ENCODE measurements at regions not wholly inside any gene's neighbourhood (a gene's known extent, or its start where the extent isn't known, plus 50 kb on each side); places are given as distances from the start of the nearest gene placed in this dataset.

- Histone ChIP-seq H3K4me1 (ENCODE audit: control insufficient read depth, low read length) (no peaks in the 10 kb centered on the region), H4K20me1 (ENCODE audit: control insufficient read depth, insufficient read depth, low read depth, low read length) (no peaks in the 10 kb centered on the region), H3F3A (ENCODE audit: control insufficient read depth, insufficient read depth) (no peaks in the 10 kb centered on the region), H3K9me3 (ENCODE audit: control insufficient read depth, insufficient read depth, low read length) (no peaks in the 10 kb centered on the region), H3K9me2 (replicated peaks; ENCODE audit: control insufficient read depth, low read length) (no peaks in the 10 kb centered on the region), H3K27ac (ENCODE audit: low read depth, low read length) (no peak overlapping the region), H3K27me3 (ENCODE audit: control insufficient read depth, low read length) (no peaks in the 10 kb centered on the region; the same call in 1 of the 2 replicates), H3K4me3 (ENCODE audit: low read length) (no peak overlapping the region), H3K36me3 (ENCODE audit: control insufficient read depth, low read length) (no peaks in the 10 kb centered on the region), H3K4me2 (ENCODE audit: low read length) (no peak overlapping the region), H3K79me2 (ENCODE audit: control insufficient read depth, low read length) (no peaks in the 10 kb centered on the region)
- TF ChIP-seq EZH2phosphoT487 (IDR thresholded peaks at IDR 0.05; ENCODE audit: borderline replicate concordance, low read length), result no peak
- TF ChIP-seq, protein P1, sequence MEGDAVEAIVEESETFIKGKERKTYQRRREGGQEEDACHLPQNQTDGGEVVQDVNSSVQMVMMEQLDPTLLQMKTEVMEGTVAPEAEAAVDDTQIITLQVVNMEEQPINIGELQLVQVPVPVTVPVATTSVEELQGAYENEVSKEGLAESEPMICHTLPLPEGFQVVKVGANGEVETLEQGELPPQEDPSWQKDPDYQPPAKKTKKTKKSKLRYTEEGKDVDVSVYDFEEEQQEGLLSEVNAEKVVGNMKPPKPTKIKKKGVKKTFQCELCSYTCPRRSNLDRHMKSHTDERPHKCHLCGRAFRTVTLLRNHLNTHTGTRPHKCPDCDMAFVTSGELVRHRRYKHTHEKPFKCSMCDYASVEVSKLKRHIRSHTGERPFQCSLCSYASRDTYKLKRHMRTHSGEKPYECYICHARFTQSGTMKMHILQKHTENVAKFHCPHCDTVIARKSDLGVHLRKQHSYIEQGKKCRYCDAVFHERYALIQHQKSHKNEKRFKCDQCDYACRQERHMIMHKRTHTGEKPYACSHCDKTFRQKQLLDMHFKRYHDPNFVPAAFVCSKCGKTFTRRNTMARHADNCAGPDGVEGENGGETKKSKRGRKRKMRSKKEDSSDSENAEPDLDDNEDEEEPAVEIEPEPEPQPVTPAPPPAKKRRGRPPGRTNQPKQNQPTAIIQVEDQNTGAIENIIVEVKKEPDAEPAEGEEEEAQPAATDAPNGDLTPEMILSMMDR (IDR thresholded peaks at IDR 0.05; ENCODE audit: low read depth, low read length, poor library complexity, severe bottlenecking), result no peak
Measured at GRCh38 chr2:11072550-11072949, 82.7 kb upstream of the SLC66A3 start.

DNA sequence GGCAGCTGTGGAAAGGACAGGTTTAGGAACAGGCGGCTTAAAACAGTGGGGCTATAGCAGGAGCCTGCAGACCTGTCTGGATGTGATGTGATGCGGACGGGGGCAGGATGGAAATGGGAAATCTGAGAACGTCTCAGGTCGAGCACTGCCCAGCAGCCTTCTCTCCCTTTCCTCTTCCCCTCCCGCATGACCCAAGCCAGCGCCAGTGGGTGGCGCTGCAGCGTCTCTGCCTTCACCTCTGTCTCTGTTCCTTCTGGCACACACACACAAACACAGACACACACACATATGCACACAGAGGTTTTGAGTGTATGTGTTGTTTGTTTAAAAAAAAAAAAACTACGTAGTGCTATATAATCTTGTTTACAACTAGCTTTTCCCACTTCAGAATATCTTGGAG, 82.0 kb upstream of the SLC66A3 start:
- no peaks in the 10 kb centered on the region for H3K36me3 ChIP-seq (ENCODE audit: control insufficient read depth, low read length)
- H3K27me3 ChIP-seq (ENCODE audit: control insufficient read depth, low read length), result no peaks in the 10 kb centered on the region; the same call in 1 of the 2 replicates
- no peaks in the 10 kb centered on the region for H3K79me2 ChIP-seq (ENCODE audit: control insufficient read depth, low read length)
- H3K4me3 ChIP-seq (ENCODE audit: low read length), result no peak overlapping the region
- H4K20me1 ChIP-seq (ENCODE audit: control insufficient read depth, insufficient read depth, low read depth, low read length), result no peaks in the 10 kb centered on the region
- H3K9me2 ChIP-seq (replicated peaks; ENCODE audit: control insufficient read depth, low read length), result no peaks in the 10 kb centered on the region
- TF ChIP-seq, protein P1 (IDR thresholded peaks at IDR 0.05; ENCODE audit: low read depth, low read length, poor library complexity, severe bottlenecking), result peak; percentile 73
- TF ChIP-seq EZH2phosphoT487 (IDR thresholded peaks at IDR 0.05; ENCODE audit: borderline replicate concordance, low read length), result no peak
- no peak overlapping the region for H3K27ac ChIP-seq (ENCODE audit: low read depth, low read length)
- H3K4me1 ChIP-seq (ENCODE audit: control insufficient read depth, low read length), result no peaks in the 10 kb centered on the region
- no peaks in the 10 kb centered on the region for H3K9me3 ChIP-seq (ENCODE audit: control insufficient read depth, insufficient read depth, low read length)
- no peaks in the 10 kb centered on the region for H3F3A ChIP-seq (ENCODE audit: control insufficient read depth, insufficient read depth)
- H3K4me2 ChIP-seq (ENCODE audit: low read length), result no peak overlapping the region

GRCh38 chr2:11073776-11074175, 81.5 kb upstream of the SLC66A3 start:
- TF ChIP-seq EZH2phosphoT487 (IDR thresholded peaks at IDR 0.05; ENCODE audit: borderline replicate concordance, low read length), result no peak
- TF ChIP-seq, protein P1 (IDR thresholded peaks at IDR 0.05; ENCODE audit: low read depth, low read length, poor library complexity, severe bottlenecking), result no peak

More at GRCh38 chr2:11073776-11074175, 81.5 kb upstream of the SLC66A3 start:
- Histone ChIP-seq H3F3A (ENCODE audit: control insufficient read depth, insufficient read depth) (no peaks in the 10 kb centered on the region), H3K4me1 (ENCODE audit: control insufficient read depth, low read length) (no peaks in the 10 kb centered on the region), H3K4me3 (ENCODE audit: low read length) (no peak overlapping the region), H3K9me2 (replicated peaks; ENCODE audit: control insufficient read depth, low read length) (no peaks in the 10 kb centered on the region), H3K27me3 (ENCODE audit: control insufficient read depth, low read length) (no peaks in the 10 kb centered on the region; the same call in 1 of the 2 replicates), H3K36me3 (ENCODE audit: control insufficient read depth, low read length) (no peaks in the 10 kb centered on the region), H3K4me2 (ENCODE audit: low read length) (no peak overlapping the region), H4K20me1 (ENCODE audit: control insufficient read depth, insufficient read depth, low read depth, low read length) (no peaks in the 10 kb centered on the region), H3K27ac (ENCODE audit: low read depth, low read length) (no peak overlapping the region), H3K9me3 (ENCODE audit: control insufficient read depth, insufficient read depth, low read length) (no peaks in the 10 kb centered on the region), H3K79me2 (ENCODE audit: control insufficient read depth, low read length) (no peaks in the 10 kb centered on the region)
